ENCODE measurements at regions not wholly inside any gene's neighbourhood (a gene's known extent, or its start where the extent isn't known, plus 50 kb on each side); places are given as distances from the start of the nearest gene placed in this dataset.
"Not testable (repeated sequence)": the region's sequence is repeated elsewhere in the genome, so short reads cannot be mapped to it uniquely, and the experiment has no call there.

- no peak for DNase-seq (ENCODE audit: low read depth)
Measured at GRCh38 chr2:129193961-129194360, 785.5 kb upstream of the RAB6C start.

- no peak for DNase-seq (ENCODE audit: low read depth)
Measured at GRCh38 chr2:129199501-129199900, 780.0 kb upstream of the RAB6C start.

- DNase-seq (ENCODE audit: low read depth): no peak
Measured at GRCh38 chr2:129201696-129202095, 777.8 kb upstream of the RAB6C start.

GRCh38 chr2:129203331-129203730 is 776.1 kb upstream of the RAB6C start:
- no peak for DNase-seq (ENCODE audit: low read depth)

- DNase-seq (ENCODE audit: low read depth): not testable (repeated sequence)
Measured at GRCh38 chr2:129204581-129204980, 774.9 kb upstream of the RAB6C start.

- DNase-seq (ENCODE audit: low read depth): no peak
Measured at GRCh38 chr2:129205176-129205575, 774.3 kb upstream of the RAB6C start.

- no peak for DNase-seq (ENCODE audit: low read depth)
Measured at GRCh38 chr2:129205766-129206165, 773.7 kb upstream of the RAB6C start.

- DNase-seq (ENCODE audit: low read depth): no peak
Measured at GRCh38 chr2:129212299-129212958, 767.0 kb upstream of the RAB6C start.

GRCh38 chr2:129224022-129224421 is 755.4 kb upstream of the RAB6C start:
- no peak for DNase-seq (ENCODE audit: low read depth)

- DNase-seq (ENCODE audit: low read depth): no peak
Measured at GRCh38 chr2:129224486-129224885, 755.0 kb upstream of the RAB6C start.

GRCh38 chr2:129229196-129229595 is 750.3 kb upstream of the RAB6C start:
- DNase-seq (ENCODE audit: low read depth): no peak

GRCh38 chr2:129229830-129230441 is 749.5 kb upstream of the RAB6C start:
- DNase-seq (ENCODE audit: low read depth): no peak

- DNase-seq (ENCODE audit: low read depth): no peak
Measured at GRCh38 chr2:129231924-129232323, 747.5 kb upstream of the RAB6C start.

GRCh38 chr2:129233166-129233565 is 746.3 kb upstream of the RAB6C start:
- DNase-seq (ENCODE audit: low read depth): no peak

GRCh38 chr2:129233751-129234406 is 745.6 kb upstream of the RAB6C start:
- DNase-seq (ENCODE audit: low read depth): no peak

GRCh38 chr2:129236601-129237000 is 742.9 kb upstream of the RAB6C start:
- DNase-seq (ENCODE audit: low read depth): no peak

GRCh38 chr2:129237966-129238725 is 741.3 kb upstream of the RAB6C start:
- no peak for DNase-seq (ENCODE audit: low read depth)

GRCh38 chr2:129239141-129239540 is 740.3 kb upstream of the RAB6C start:
- DNase-seq (ENCODE audit: low read depth): no peak

- DNase-seq (ENCODE audit: low read depth): no peak
Measured at GRCh38 chr2:129240061-129240460, 739.4 kb upstream of the RAB6C start.

- no peak for DNase-seq (ENCODE audit: low read depth)
Measured at GRCh38 chr2:129242269-129242668, 737.2 kb upstream of the RAB6C start.

- no peak for DNase-seq (ENCODE audit: low read depth)
Measured at GRCh38 chr2:129247751-129248150, 731.7 kb upstream of the RAB6C start.

- DNase-seq (ENCODE audit: low read depth): no peak
Measured at GRCh38 chr2:129248198-129248597, 731.3 kb upstream of the RAB6C start.
